Lower lobe of right lung (tissue), 2 donors: ENCODE measurements at regions not wholly inside any gene's neighbourhood (a gene's known extent, or its start where the extent isn't known, plus 50 kb on each side); places are given as distances from the start of the nearest gene placed in this dataset.

Experiments used
- ATAC-seq, 2 donors: fragments of 200-7000 bp; cut with Tn5 transposase; one replicate each; pipeline ENCODE4 v1.9.1; 2020 to 2022; ENCODE audit warnings: mild to moderate bottlenecking in 2 of 2, moderate library complexity in 2 of 2
- DNase-seq: peaks from one replicate; pipeline ENCODE4 v3.0.0-alpha.2; 2020
- H3K27ac ChIP-seq: fragments of 200-600 bp; one replicate; pipeline ENCODE4 v1.8.0; 2022
- H3K27me3 ChIP-seq: fragments of 200-600 bp; one replicate; pipeline ENCODE4 v1.8.0; 2022; ENCODE audit warnings: low read depth
- H3K36me3 ChIP-seq: fragments of 200-600 bp; one replicate; pipeline ENCODE4 v1.8.0; 2022; ENCODE audit warnings: mild to moderate bottlenecking
- H3K4me1 ChIP-seq: fragments of 200-600 bp; one replicate; pipeline ENCODE4 v1.8.0; 2022
- H3K4me3 ChIP-seq: fragments of 200-600 bp; one replicate; pipeline ENCODE4 v1.8.0; 2022; ENCODE audit warnings: mild to moderate bottlenecking
- H3K9me3 ChIP-seq: fragments of 200-600 bp; one replicate; pipeline ENCODE4 v1.8.0; 2022
- CTCF ChIP-seq: fragments of 200-600 bp; IDR thresholded peaks from one replicate; pipeline ENCODE4 v1.8.0; 2022; ENCODE audit warnings: antibody characterized with exemption, mild to moderate bottlenecking
- intact Hi-C: fragments of 100-400 bp; cut with DNase I; formaldehyde crosslinking; loops from one replicate; pipeline ENCODE4 v1.11.0; 2022
- donor health status: DM: no; HTN: yes; CAD: no; lungs with severe emphysema.

GRCh38 chr7:57361406-57361805 is 88.6 kb upstream of the ZNF716 start:
- H3K4me1 ChIP-seq, result no peaks in the 10 kb centered on the region
- H3K36me3 ChIP-seq, result no peaks in the 10 kb centered on the region
- TF ChIP-seq CTCF, result no peak
- no peak overlapping the region for H3K4me3 ChIP-seq
- ATAC-seq (no peak), DNase-seq (no peak)
- intact Hi-C loops, result no loop called here
- no peaks in the 10 kb centered on the region for H3K27me3 ChIP-seq
- peaks cover 3% of the 10 kb centered on the region for H3K9me3 ChIP-seq
- no peak overlapping the region for H3K27ac ChIP-seq

GRCh38 chr7:57362868-57363267 is 87.1 kb upstream of the ZNF716 start:
- Histone ChIP-seq H3K4me1 (no peaks in the 10 kb centered on the region), H3K9me3 (no peaks in the 10 kb centered on the region), H3K27ac (no peak overlapping the region), H3K27me3 (no peaks in the 10 kb centered on the region), H3K36me3 (no peaks in the 10 kb centered on the region), H3K4me3 (no peak overlapping the region)
- ATAC-seq, result no peak
- intact Hi-C loops, result no loop called here
- no peak for DNase-seq
- TF ChIP-seq CTCF, result no peak

GRCh38 chr7:57363321-57363720 is 86.7 kb upstream of the ZNF716 start:
- H3K27me3 ChIP-seq, result no peaks in the 10 kb centered on the region
- no peak overlapping the region for H3K27ac ChIP-seq
- no peaks in the 10 kb centered on the region for H3K4me1 ChIP-seq
- H3K4me3 ChIP-seq, result no peak overlapping the region
- no peaks in the 10 kb centered on the region for H3K36me3 ChIP-seq
- no peak for TF ChIP-seq CTCF
- no peaks in the 10 kb centered on the region for H3K9me3 ChIP-seq
- no peak for DNase-seq
- ATAC-seq, result no peak
- intact Hi-C loops, result no loop called here

- Histone ChIP-seq H3K27ac (no peak overlapping the region), H3K4me3 (no peak overlapping the region), H3K36me3 (no peaks in the 10 kb centered on the region), H3K9me3 (no peaks in the 10 kb centered on the region), H3K27me3 (no peaks in the 10 kb centered on the region), H3K4me1 (no peaks in the 10 kb centered on the region)
- ATAC-seq, result peak in 1 of 2 donors; percentile 9
- no peak for TF ChIP-seq CTCF
- intact Hi-C loops, result no loop called here
- no peak for DNase-seq
Measured at GRCh38 chr7:57364933-57365710, 84.9 kb upstream of the ZNF716 start.

- no peak for DNase-seq
- intact Hi-C loops, result no loop called here
- no peak for ATAC-seq
- H3K9me3 ChIP-seq, result no peaks in the 10 kb centered on the region
- H3K4me1 ChIP-seq, result no peaks in the 10 kb centered on the region
- H3K27me3 ChIP-seq, result no peaks in the 10 kb centered on the region
- H3K27ac ChIP-seq, result no peak overlapping the region
- no peak for TF ChIP-seq CTCF
- H3K4me3 ChIP-seq, result no peak overlapping the region
- H3K36me3 ChIP-seq, result no peaks in the 10 kb centered on the region
Measured at GRCh38 chr7:57367171-57367570, 82.8 kb upstream of the ZNF716 start.
